Liver (tissue), 7 donors: ENCODE measurements at regions not wholly inside any gene's neighbourhood (a gene's known extent, or its start where the extent isn't known, plus 50 kb on each side); places are given as distances from the start of the nearest gene placed in this dataset.

Experiments
- DNase-seq: peaks from one replicate; pipeline ENCODE4 v3.0.0-alpha.2; 2017; ENCODE audit warnings: low spot score
- H3K27ac ChIP-seq, 2 donors: one replicate each; pipeline ENCODE4 v1.7.0; 2013; ENCODE audit warnings: inconsistent platforms in 2 of 2, low read length in 2 of 2, control low read depth in 1 of 2, low read depth in 1 of 2, mild to moderate bottlenecking in 1 of 2
- H3K27me3 ChIP-seq, 4 donors: one replicate each; pipeline versions ENCODE4 v1.6.1 to v1.7.0; 2013; ENCODE audit warnings: low read length in 3 of 4, inconsistent platforms in 1 of 4, mild to moderate bottlenecking in 1 of 4, moderate library complexity in 1 of 4; ENCODE audit not compliant: control insufficient read depth in 4 of 4, insufficient read depth in 4 of 4
- H3K36me3 ChIP-seq, 4 donors: one replicate each; pipeline versions ENCODE4 v1.6.1 to v1.7.0; 2013; ENCODE audit warnings: low read length in 3 of 4, mild to moderate bottlenecking in 3 of 4, low read depth in 1 of 4, moderate library complexity in 1 of 4; ENCODE audit not compliant: control insufficient read depth in 4 of 4, insufficient read depth in 3 of 4
- H3K4me1 ChIP-seq, 4 donors: one replicate each; pipeline versions ENCODE4 v1.6.1 to v1.7.0; 2013; ENCODE audit warnings: low read length in 3 of 4, mild to moderate bottlenecking in 3 of 4, moderate library complexity in 1 of 4; ENCODE audit not compliant: control insufficient read depth in 4 of 4, insufficient read depth in 4 of 4
- H3K4me3 ChIP-seq, 3 donors: one replicate each; pipeline versions ENCODE4 v1.6.1 to v1.7.0; 2013; ENCODE audit warnings: low read length in 3 of 3, control low read depth in 1 of 3, low read depth in 1 of 3, mild to moderate bottlenecking in 1 of 3
- H3K9ac ChIP-seq, 2 donors: one replicate each; pipeline ENCODE4 v1.7.0; 2013; ENCODE audit warnings: low read length in 2 of 2, mild to moderate bottlenecking in 2 of 2, moderate library complexity in 2 of 2, control low read depth in 1 of 2, low read depth in 1 of 2
- H3K9me3 ChIP-seq, 4 donors: one replicate each; pipeline versions ENCODE4 v1.6.1 to v1.7.0; 2013; ENCODE audit warnings: low read length in 3 of 4; ENCODE audit not compliant: control insufficient read depth in 4 of 4
- CTCF ChIP-seq: fragments of 150-350 bp; IDR thresholded peaks from 2 replicates; pipeline ENCODE4 v1.5.1; 2017; ENCODE audit warnings: improper control_type of control experiment, low read depth, low read length; ENCODE audit not compliant: missing input control
- FOXA1 ChIP-seq: IDR thresholded peaks from 2 replicates; pipeline ENCODE4 v1.6.1; 2016; ENCODE audit warnings: antibody characterized with exemption
- FOXA2 ChIP-seq: IDR thresholded peaks from 2 replicates; pipeline ENCODE4 v1.6.1; 2016; ENCODE audit warnings: antibody characterized with exemption
- GABPA ChIP-seq, 2 donors: IDR thresholded peaks in 1 of 2; conservative IDR thresholded peaks in 1 of 2; 2 replicates each; pipeline ENCODE4 v1.6.1; 2016; ENCODE audit warnings: antibody characterized with exemption in 2 of 2, mild to moderate bottlenecking in 1 of 2, moderate library complexity in 1 of 2
- HNF4G ChIP-seq: IDR thresholded peaks from 2 replicates; pipeline ENCODE4 v1.6.1; 2016; ENCODE audit warnings: antibody characterized with exemption
- MAX ChIP-seq: IDR thresholded peaks from 2 replicates; pipeline ENCODE4 v1.6.1; 2016; ENCODE audit warnings: antibody characterized with exemption
- NR2F2 ChIP-seq: IDR thresholded peaks from 2 replicates; pipeline ENCODE4 v1.6.1; 2016; ENCODE audit warnings: antibody characterized with exemption
- REST ChIP-seq: IDR thresholded peaks from 2 replicates; pipeline ENCODE4 v1.6.1; 2016; ENCODE audit warnings: antibody characterized with exemption, mild to moderate bottlenecking
- SP1 ChIP-seq: IDR thresholded peaks from 2 replicates; pipeline ENCODE4 v1.6.1; 2018; ENCODE audit warnings: antibody characterized with exemption, mild to moderate bottlenecking
- TAF1 ChIP-seq: conservative IDR thresholded peaks from 2 replicates; pipeline ENCODE4 v1.6.1; 2016; ENCODE audit warnings: antibody characterized with exemption, mild to moderate bottlenecking
- YY1 ChIP-seq: IDR thresholded peaks from 2 replicates; pipeline ENCODE4 v1.6.1; 2016; ENCODE audit warnings: antibody characterized with exemption, mild to moderate bottlenecking
- ZBTB33 ChIP-seq: IDR thresholded peaks from 2 replicates; pipeline ENCODE4 v1.6.1; 2016; ENCODE audit warnings: antibody characterized with exemption
- donor health status: healthy.
- donor health status: healthy.
- donor health status: healthy.
- donor health status: healthy.

GRCh38 chr5:23164971-23165370 is 311.8 kb upstream of the CDH12 start:
- H3K9me3 ChIP-seq = no peaks in the 10 kb centered on the region

More at GRCh38 chr5:23164971-23165370, 311.8 kb upstream of the CDH12 start:
- no peak for DNase-seq
- H3K4me1 ChIP-seq = no peaks in the 10 kb centered on the region
- no peak for TF ChIP-seq YY1
- TF ChIP-seq TAF1 = no peak
- no peak for TF ChIP-seq MAX
- TF ChIP-seq HNF4G = no peak
- TF ChIP-seq SP1 = no peak
- no peak for TF ChIP-seq REST
- no peak for TF ChIP-seq ZBTB33
- no peak for TF ChIP-seq NR2F2
- TF ChIP-seq FOXA2 = no peak
- no peak for TF ChIP-seq FOXA1
- no peak for TF ChIP-seq GABPA (IDR thresholded peaks at IDR 0.05 in 1 of 2, conservative IDR thresholded peaks at IDR 0.05 in 1 of 2)
- no peak for TF ChIP-seq CTCF
- no peak overlapping the region for H3K4me3 ChIP-seq
- no peak overlapping the region for H3K27ac ChIP-seq
- H3K36me3 ChIP-seq = no peaks in the 10 kb centered on the region
- H3K27me3 ChIP-seq = no peaks in the 10 kb centered on the region
- H3K9ac ChIP-seq = no peak overlapping the region
